HCT116 (cell line): ENCODE measurements at regions not wholly inside any gene's neighbourhood (a gene's known extent, or its start where the extent isn't known, plus 50 kb on each side); places are given as distances from the start of the nearest gene placed in this dataset.

ENCODE experiments used
- ATAC-seq: fragments of 200-7000 bp; cut with Tn5 transposase; 2 replicates; pipeline ENCODE4 v1.9.1; 2020; ENCODE audit warnings: mild to moderate bottlenecking, moderate library complexity
- BruUV-seq: library from RNA; stranded (reverse); fragments of 400-500 nt; replicated peaks from 2 replicates; lab custom pipeline; 2021; lab: Mats Ljungman, UMichigan
- CTCF ChIA-PET: fragments of 300-600 bp; sonication (Branson Sonifier 250); formaldehyde crosslinking; loops from one replicate; lab custom pipeline; 2021; ENCODE audit warnings: antibody characterized with exemption; lab: Charles Lee
- POLR2A ChIA-PET: fragments of 300-600, 350-600 bp; sonication (Branson Sonifier 250); formaldehyde crosslinking; loops from one replicate; lab custom pipeline; 2021; ENCODE audit warnings: antibody characterized with exemption; lab: Charles Lee
- RAD21 ChIA-PET, 2 experiments: fragments of 300-600 bp; sonication (Branson Sonifier 250); formaldehyde crosslinking; loops; one replicate each; lab custom pipeline; 2023; ENCODE audit warnings: low total read pairs in 2 of 2; ENCODE audit not compliant: uncharacterized antibody in 2 of 2, unreplicated experiment in 2 of 2, low non-redundant PET in 1 of 2; lab: Charles Lee
- DNase-seq: peaks from one replicate; pipeline ENCODE4 v3.0.0-alpha.2; 2010; ENCODE audit warnings: low read depth, low spot score
- H2AFZ ChIP-seq: fragments of 200-600 bp; shearing (Covaris generic), sonication (generic); 2 replicates; pipeline ENCODE4 v1.6.1; 2017; ENCODE audit warnings: low read depth, mixed run types, mixed read lengths, antibody characterized with exemption, low read length; ENCODE audit not compliant: poor library complexity, severe bottlenecking
- H3K27ac ChIP-seq: 2 replicates; pipeline ENCODE4 v1.5.1; 2012; ENCODE audit warnings: low read depth, low read length
- H3K27me3 ChIP-seq: fragments of 200-600 bp; sonication (generic); 2 replicates; pipeline ENCODE4 v1.6.1; 2016; ENCODE audit warnings: mixed run types, low read length, mixed read lengths; ENCODE audit not compliant: insufficient read depth
- H3K36me3 ChIP-seq, 2 experiments: fragments of 200-500 bp in 1 of 2; fragments of 200-600 bp in 1 of 2; sonication (Bioruptor generic) in 1 of 2; sonication (generic) in 1 of 2; 2 replicates each; pipeline versions ENCODE4 v1.5.1 to v1.6.1; 2014 to 2016; ENCODE audit warnings: low read length in 2 of 2, inconsistent platforms in 1 of 2, mixed read lengths in 1 of 2, mixed run types in 1 of 2; ENCODE audit not compliant: insufficient read depth in 2 of 2, control insufficient read depth in 1 of 2
- H3K4me1 ChIP-seq, 2 experiments: fragments of 200-600 bp in 1 of 2; sonication (generic) in 1 of 2; 2 replicates each; pipeline versions ENCODE4 v1.5.1 to v1.6.1; 2012 to 2017; ENCODE audit warnings: low read length in 2 of 2, inconsistent platforms in 1 of 2, mild to moderate bottlenecking in 1 of 2, mixed read lengths in 1 of 2, mixed run types in 1 of 2, moderate library complexity in 1 of 2; ENCODE audit not compliant: insufficient read depth in 2 of 2, control insufficient read depth in 1 of 2
- H3K4me2 ChIP-seq: fragments of 200-600 bp; sonication (generic); 2 replicates; pipeline ENCODE4 v1.6.1; 2017; ENCODE audit warnings: mixed run types, low read length, mixed read lengths
- H3K4me3 ChIP-seq, 2 experiments: fragments of 200-600 bp in 1 of 2; sonication (generic) in 1 of 2; replicated peaks in 1 of 2; 2 replicates each; pipeline ENCODE4 v1.5.1; 2011 to 2016; ENCODE audit warnings: low read length in 2 of 2, control low read depth in 1 of 2, low read depth in 1 of 2, mild to moderate bottlenecking in 1 of 2, mixed read lengths in 1 of 2, mixed run types in 1 of 2
- H3K79me2 ChIP-seq: fragments of 200-600 bp; sonication (generic); 2 replicates; pipeline ENCODE4 v1.6.1; 2017; ENCODE audit warnings: mild to moderate bottlenecking, mixed run types, low read length, moderate library complexity, mixed read lengths; ENCODE audit not compliant: insufficient read depth
- H3K9ac ChIP-seq: fragments of 200-600 bp; sonication (generic); 2 replicates; pipeline ENCODE4 v1.6.1; 2016; ENCODE audit warnings: low read length, mixed read lengths
- H3K9me2 ChIP-seq: fragments of 200-600 bp; sonication (generic), shearing (Covaris generic); 2 replicates; pipeline ENCODE4 v1.6.1; 2017; ENCODE audit warnings: mixed run types, mild to moderate bottlenecking, moderate library complexity; ENCODE audit not compliant: insufficient read depth
- H3K9me3 ChIP-seq, 2 experiments: fragments of 200-500 bp in 1 of 2; fragments of 200-600 bp in 1 of 2; sonication (Bioruptor generic) in 1 of 2; sonication (generic) in 1 of 2; 2 replicates each; pipeline ENCODE4 v1.6.1; 2014 to 2017; ENCODE audit warnings: low read length in 2 of 2, mixed read lengths in 2 of 2, inconsistent platforms in 1 of 2, low read depth in 1 of 2, mild to moderate bottlenecking in 1 of 2, mixed run types in 1 of 2, moderate library complexity in 1 of 2; ENCODE audit not compliant: control insufficient read depth in 1 of 2, insufficient read depth in 1 of 2
- H4K20me1 ChIP-seq: fragments of 200-600 bp; sonication (generic), shearing (Covaris generic); 2 replicates; pipeline ENCODE4 v1.6.1; 2017; ENCODE audit warnings: mixed run types, mild to moderate bottlenecking, moderate library complexity; ENCODE audit not compliant: insufficient read depth
- ELF1 ChIP-seq: IDR thresholded peaks from 2 replicates; pipeline ENCODE4 v1.6.1; 2012; ENCODE audit warnings: low read depth, borderline replicate concordance
- JUND ChIP-seq: IDR thresholded peaks from 2 replicates; pipeline ENCODE4 v1.6.1; 2012
- SRF ChIP-seq: IDR thresholded peaks from 2 replicates; pipeline ENCODE4 v1.6.1; 2012; ENCODE audit warnings: low read depth
- intact Hi-C: fragments of 100-400 bp; cut with micrococcal nuclease; formaldehyde crosslinking; loops from 2 replicates; pipeline ENCODE4 v1.10.0; 2022
- TF ChIP-seq, protein P1 (sequence below): IDR thresholded peaks from 2 replicates; pipeline ENCODE4 v1.6.1; 2012
- TF ChIP-seq, protein P2 (sequence below): IDR thresholded peaks from 2 replicates; pipeline ENCODE4 v1.6.1; 2011; ENCODE audit warnings: mild to moderate bottlenecking, low read length, moderate library complexity; ENCODE audit not compliant: insufficient replicate concordance; ENCODE audit errors: extremely low read depth
- TF ChIP-seq, protein P3 (sequence below), 3 experiments: fragments of 200-600 bp in 1 of 3; sonication (generic) in 1 of 3; IDR thresholded peaks in 2 of 3; conservative IDR thresholded peaks in 1 of 3; 2 replicates each; pipeline ENCODE4 v1.5.1; 2012 to 2017; ENCODE audit warnings: low read depth in 2 of 3, low read length in 2 of 3, antibody characterized with exemption in 1 of 3, borderline replicate concordance in 1 of 3, control low read depth in 1 of 3, mild to moderate bottlenecking in 1 of 3, mixed read lengths in 1 of 3, mixed run types in 1 of 3, moderate library complexity in 1 of 3; ENCODE audit not compliant: insufficient read depth in 1 of 3
- TF ChIP-seq, protein P4 (sequence below): IDR thresholded peaks from 2 replicates; pipeline ENCODE4 v1.6.1; 2012; ENCODE audit warnings: low read depth

DNA sequence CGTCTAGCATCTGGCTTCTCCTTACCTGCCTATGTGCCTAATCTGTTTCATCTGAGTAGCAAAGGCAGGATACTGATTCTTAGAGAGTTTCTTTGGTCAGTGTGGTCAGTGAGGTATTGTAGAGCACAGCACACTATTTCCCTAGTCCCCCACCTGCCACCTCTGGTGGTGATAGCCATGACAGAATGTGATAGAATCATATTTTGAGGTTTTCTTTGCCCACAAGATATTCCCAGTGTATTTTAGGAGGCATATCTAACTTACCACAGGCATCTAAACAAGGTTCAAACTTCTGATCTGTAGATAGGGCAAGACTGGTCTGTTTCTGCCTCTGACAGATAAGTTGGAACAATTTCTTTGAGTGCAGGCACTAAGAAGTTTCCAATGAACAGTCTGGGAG, 188.0 kb downstream of the SOX2 start:
- no TSS peak for BruUV-seq
- POLR2A ChIA-PET: no interaction called here
- no peaks in the 10 kb centered on the region for H3K4me1 ChIP-seq
- no peak overlapping the region for H2AFZ ChIP-seq
- ATAC-seq (no peak), DNase-seq (no peak)
- TF ChIP-seq JUND (no peak), ELF1 (no peak), SRF (no peak)
- TF ChIP-seq, protein P1, sequence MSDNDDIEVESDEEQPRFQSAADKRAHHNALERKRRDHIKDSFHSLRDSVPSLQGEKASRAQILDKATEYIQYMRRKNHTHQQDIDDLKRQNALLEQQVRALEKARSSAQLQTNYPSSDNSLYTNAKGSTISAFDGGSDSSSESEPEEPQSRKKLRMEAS: no peak
- TF ChIP-seq, protein P2, sequence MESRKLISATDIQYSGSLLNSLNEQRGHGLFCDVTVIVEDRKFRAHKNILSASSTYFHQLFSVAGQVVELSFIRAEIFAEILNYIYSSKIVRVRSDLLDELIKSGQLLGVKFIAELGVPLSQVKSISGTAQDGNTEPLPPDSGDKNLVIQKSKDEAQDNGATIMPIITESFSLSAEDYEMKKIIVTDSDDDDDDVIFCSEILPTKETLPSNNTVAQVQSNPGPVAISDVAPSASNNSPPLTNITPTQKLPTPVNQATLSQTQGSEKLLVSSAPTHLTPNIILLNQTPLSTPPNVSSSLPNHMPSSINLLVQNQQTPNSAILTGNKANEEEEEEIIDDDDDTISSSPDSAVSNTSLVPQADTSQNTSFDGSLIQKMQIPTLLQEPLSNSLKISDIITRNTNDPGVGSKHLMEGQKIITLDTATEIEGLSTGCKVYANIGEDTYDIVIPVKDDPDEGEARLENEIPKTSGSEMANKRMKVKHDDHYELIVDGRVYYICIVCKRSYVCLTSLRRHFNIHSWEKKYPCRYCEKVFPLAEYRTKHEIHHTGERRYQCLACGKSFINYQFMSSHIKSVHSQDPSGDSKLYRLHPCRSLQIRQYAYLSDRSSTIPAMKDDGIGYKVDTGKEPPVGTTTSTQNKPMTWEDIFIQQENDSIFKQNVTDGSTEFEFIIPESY: no peak
- TF ChIP-seq, protein P3, sequence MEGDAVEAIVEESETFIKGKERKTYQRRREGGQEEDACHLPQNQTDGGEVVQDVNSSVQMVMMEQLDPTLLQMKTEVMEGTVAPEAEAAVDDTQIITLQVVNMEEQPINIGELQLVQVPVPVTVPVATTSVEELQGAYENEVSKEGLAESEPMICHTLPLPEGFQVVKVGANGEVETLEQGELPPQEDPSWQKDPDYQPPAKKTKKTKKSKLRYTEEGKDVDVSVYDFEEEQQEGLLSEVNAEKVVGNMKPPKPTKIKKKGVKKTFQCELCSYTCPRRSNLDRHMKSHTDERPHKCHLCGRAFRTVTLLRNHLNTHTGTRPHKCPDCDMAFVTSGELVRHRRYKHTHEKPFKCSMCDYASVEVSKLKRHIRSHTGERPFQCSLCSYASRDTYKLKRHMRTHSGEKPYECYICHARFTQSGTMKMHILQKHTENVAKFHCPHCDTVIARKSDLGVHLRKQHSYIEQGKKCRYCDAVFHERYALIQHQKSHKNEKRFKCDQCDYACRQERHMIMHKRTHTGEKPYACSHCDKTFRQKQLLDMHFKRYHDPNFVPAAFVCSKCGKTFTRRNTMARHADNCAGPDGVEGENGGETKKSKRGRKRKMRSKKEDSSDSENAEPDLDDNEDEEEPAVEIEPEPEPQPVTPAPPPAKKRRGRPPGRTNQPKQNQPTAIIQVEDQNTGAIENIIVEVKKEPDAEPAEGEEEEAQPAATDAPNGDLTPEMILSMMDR (IDR thresholded peaks at IDR 0.05 in 2 of 3, conservative IDR thresholded peaks at IDR 0.05 in 1 of 3; ENCODE audit: borderline replicate concordance in 1 of 3, insufficient read depth in 1 of 3, low read depth in 2 of 3, low read length in 2 of 3): no peak
- TF ChIP-seq, protein P4, sequence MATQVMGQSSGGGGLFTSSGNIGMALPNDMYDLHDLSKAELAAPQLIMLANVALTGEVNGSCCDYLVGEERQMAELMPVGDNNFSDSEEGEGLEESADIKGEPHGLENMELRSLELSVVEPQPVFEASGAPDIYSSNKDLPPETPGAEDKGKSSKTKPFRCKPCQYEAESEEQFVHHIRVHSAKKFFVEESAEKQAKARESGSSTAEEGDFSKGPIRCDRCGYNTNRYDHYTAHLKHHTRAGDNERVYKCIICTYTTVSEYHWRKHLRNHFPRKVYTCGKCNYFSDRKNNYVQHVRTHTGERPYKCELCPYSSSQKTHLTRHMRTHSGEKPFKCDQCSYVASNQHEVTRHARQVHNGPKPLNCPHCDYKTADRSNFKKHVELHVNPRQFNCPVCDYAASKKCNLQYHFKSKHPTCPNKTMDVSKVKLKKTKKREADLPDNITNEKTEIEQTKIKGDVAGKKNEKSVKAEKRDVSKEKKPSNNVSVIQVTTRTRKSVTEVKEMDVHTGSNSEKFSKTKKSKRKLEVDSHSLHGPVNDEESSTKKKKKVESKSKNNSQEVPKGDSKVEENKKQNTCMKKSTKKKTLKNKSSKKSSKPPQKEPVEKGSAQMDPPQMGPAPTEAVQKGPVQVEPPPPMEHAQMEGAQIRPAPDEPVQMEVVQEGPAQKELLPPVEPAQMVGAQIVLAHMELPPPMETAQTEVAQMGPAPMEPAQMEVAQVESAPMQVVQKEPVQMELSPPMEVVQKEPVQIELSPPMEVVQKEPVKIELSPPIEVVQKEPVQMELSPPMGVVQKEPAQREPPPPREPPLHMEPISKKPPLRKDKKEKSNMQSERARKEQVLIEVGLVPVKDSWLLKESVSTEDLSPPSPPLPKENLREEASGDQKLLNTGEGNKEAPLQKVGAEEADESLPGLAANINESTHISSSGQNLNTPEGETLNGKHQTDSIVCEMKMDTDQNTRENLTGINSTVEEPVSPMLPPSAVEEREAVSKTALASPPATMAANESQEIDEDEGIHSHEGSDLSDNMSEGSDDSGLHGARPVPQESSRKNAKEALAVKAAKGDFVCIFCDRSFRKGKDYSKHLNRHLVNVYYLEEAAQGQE: no peak
- no peaks in the 10 kb centered on the region for H4K20me1 ChIP-seq
- no peaks in the 10 kb centered on the region for H3K79me2 ChIP-seq
- H3K9me2 ChIP-seq: no peaks in the 10 kb centered on the region
- no peaks in the 10 kb centered on the region for H3K9me3 ChIP-seq
- RAD21 ChIA-PET: no interaction called here
- CTCF ChIA-PET: no interaction called here
- no peak overlapping the region for H3K9ac ChIP-seq
- H3K4me3 ChIP-seq: no peak overlapping the region
- no peaks in the 10 kb centered on the region for H3K36me3 ChIP-seq
- no peaks in the 10 kb centered on the region for H3K27me3 ChIP-seq
- intact Hi-C loops: no loop called here
- no peak overlapping the region for H3K4me2 ChIP-seq
- no peak overlapping the region for H3K27ac ChIP-seq
